H9 (cell line): ENCODE measurements at regions not wholly inside any gene's neighbourhood (a gene's known extent, or its start where the extent isn't known, plus 50 kb on each side); places are given as distances from the start of the nearest gene placed in this dataset.

Experiments used
- DNase-seq: peaks from one replicate; pipeline ENCODE4 v3.0.0-alpha.2; 2017
- H2AFZ ChIP-seq: one replicate; pipeline ENCODE4 v1.6.1; 2013; ENCODE audit warnings: mild to moderate bottlenecking, low read length, control low read depth, moderate library complexity
- H2AK5ac ChIP-seq: 2 replicates; pipeline ENCODE4 v1.6.1; 2013; ENCODE audit warnings: low read length, control low read depth, mixed read lengths; ENCODE audit not compliant: insufficient read length
- H2BK120ac ChIP-seq: one replicate; pipeline ENCODE4 v1.6.1; 2013; ENCODE audit warnings: low read depth, mild to moderate bottlenecking, low read length, control low read depth, inconsistent platforms; ENCODE audit not compliant: poor library complexity, severe bottlenecking
- H2BK12ac ChIP-seq: 2 replicates; pipeline ENCODE4 v1.6.1; 2013; ENCODE audit warnings: low read length, control low read depth, mixed read lengths, low read depth; ENCODE audit not compliant: insufficient read length
- H2BK15ac ChIP-seq: 2 replicates; pipeline ENCODE4 v1.6.1; 2013; ENCODE audit warnings: low read depth, low read length, control low read depth
- H2BK20ac ChIP-seq: one replicate; pipeline ENCODE4 v1.6.1; 2013; ENCODE audit warnings: low read depth, mild to moderate bottlenecking, low read length, control low read depth, inconsistent platforms; ENCODE audit not compliant: poor library complexity, severe bottlenecking
- H2BK5ac ChIP-seq: 2 replicates; pipeline ENCODE4 v1.6.1; 2013; ENCODE audit warnings: low read length, control low read depth, mixed read lengths; ENCODE audit not compliant: insufficient read length
- H3K14ac ChIP-seq: 2 replicates; pipeline ENCODE4 v1.6.1; 2013; ENCODE audit warnings: low read length, control low read depth; ENCODE audit not compliant: insufficient read depth
- H3K18ac ChIP-seq: 2 replicates; pipeline ENCODE4 v1.6.1; 2013; ENCODE audit warnings: low read depth, mild to moderate bottlenecking, mixed read lengths, low read length, control low read depth; ENCODE audit not compliant: insufficient read length
- H3K23ac ChIP-seq: 2 replicates; pipeline ENCODE4 v1.6.1; 2013; ENCODE audit warnings: low read length, control low read depth, mixed read lengths, low read depth; ENCODE audit not compliant: insufficient read length
- H3K23me2 ChIP-seq: 2 replicates; pipeline ENCODE4 v1.6.1; 2013; ENCODE audit warnings: low read depth, mild to moderate bottlenecking, mixed read lengths, low read length, control low read depth; ENCODE audit not compliant: insufficient read length, poor library complexity, severe bottlenecking
- H3K27ac ChIP-seq: 2 replicates; pipeline ENCODE4 v1.5.1; 2013; ENCODE audit warnings: low read length, control low read depth, mixed read lengths, low read depth; ENCODE audit not compliant: insufficient read length
- H3K27me3 ChIP-seq: 2 replicates; pipeline ENCODE4 v1.6.1; 2013; ENCODE audit warnings: low read length, control low read depth, inconsistent platforms; ENCODE audit not compliant: insufficient read depth
- H3K4ac ChIP-seq: 2 replicates; pipeline ENCODE4 v1.6.1; 2013; ENCODE audit warnings: low read depth, mild to moderate bottlenecking, control low read depth, inconsistent platforms, low read length, moderate library complexity
- H3K4me1 ChIP-seq: 2 replicates; pipeline ENCODE4 v1.6.1; 2013; ENCODE audit warnings: low read length, control low read depth, inconsistent platforms; ENCODE audit not compliant: insufficient read depth
- H3K4me2 ChIP-seq: 2 replicates; pipeline ENCODE4 v1.6.1; 2013; ENCODE audit warnings: low read length, control low read depth, mixed read lengths; ENCODE audit not compliant: insufficient read length, insufficient read depth
- H3K56ac ChIP-seq: 2 replicates; pipeline ENCODE4 v1.6.1; 2013; ENCODE audit warnings: low read depth, mild to moderate bottlenecking, mixed read lengths, low read length, control low read depth; ENCODE audit not compliant: insufficient read length
- H3K79me1 ChIP-seq: 2 replicates; pipeline ENCODE4 v1.6.1; 2013; ENCODE audit warnings: low read depth, mild to moderate bottlenecking, moderate library complexity, low read length, control low read depth, inconsistent platforms; ENCODE audit not compliant: insufficient read depth, poor library complexity, severe bottlenecking
- H3K79me2 ChIP-seq: 2 replicates; pipeline ENCODE4 v1.6.1; 2013; ENCODE audit warnings: low read length, control low read depth, inconsistent platforms; ENCODE audit not compliant: insufficient read depth
- H3K9ac ChIP-seq: 2 replicates; pipeline ENCODE4 v1.6.1; 2013; ENCODE audit warnings: low read length, control low read depth, mixed read lengths; ENCODE audit not compliant: insufficient read length; ENCODE audit errors: extremely low read depth
- H3K9me3 ChIP-seq: one replicate; pipeline ENCODE4 v1.6.1; 2013; ENCODE audit warnings: low read depth, low read length, inconsistent platforms; ENCODE audit not compliant: control insufficient read depth
- H3T11ph ChIP-seq: one replicate; pipeline ENCODE4 v1.6.1; 2013; ENCODE audit warnings: mild to moderate bottlenecking, low read length, control low read depth, inconsistent platforms
- H4K20me1 ChIP-seq: one replicate; pipeline ENCODE4 v1.6.1; 2013; ENCODE audit not compliant: control insufficient read depth, insufficient read length, insufficient read depth
- H4K5ac ChIP-seq: 2 replicates; pipeline ENCODE4 v1.6.1; 2013; ENCODE audit warnings: low read depth, mild to moderate bottlenecking, mixed read lengths, low read length, control low read depth; ENCODE audit not compliant: insufficient read length
- H4K8ac ChIP-seq: replicated peaks from 2 replicates; pipeline ENCODE4 v1.6.1; 2013; ENCODE audit warnings: low read length, control low read depth, mixed read lengths, low read depth; ENCODE audit not compliant: insufficient read length
- H4K91ac ChIP-seq: 2 replicates; pipeline ENCODE4 v1.6.1; 2013; ENCODE audit warnings: low read depth, mild to moderate bottlenecking, moderate library complexity, mixed read lengths, low read length, control low read depth; ENCODE audit not compliant: insufficient read length
- H3K27ac Mint-ChIP-seq, 3 experiments: 2 replicates in 2 of 3; 3 replicates in 1 of 3; pipeline ENCODE4 v1.8.0; 2020 to 2021; ENCODE audit warnings: mixed read lengths in 3 of 3, mild to moderate bottlenecking in 1 of 3, moderate library complexity in 1 of 3
- H3K27me3 Mint-ChIP-seq: 2 replicates; pipeline ENCODE4 v1.8.0; 2021; ENCODE audit warnings: low read depth, mild to moderate bottlenecking, moderate library complexity, mixed read lengths
- H3K36me3 Mint-ChIP-seq, 3 experiments: 2 replicates in 2 of 3; 3 replicates in 1 of 3; pipeline ENCODE4 v1.8.0; 2020 to 2021; ENCODE audit warnings: low read depth in 3 of 3, mixed read lengths in 3 of 3; ENCODE audit not compliant: insufficient read depth in 1 of 3
- H3K4me1 Mint-ChIP-seq, 2 experiments: 2 replicates each; pipeline ENCODE4 v1.8.0; 2020; ENCODE audit warnings: mixed read lengths in 2 of 2
- H3K4me3 Mint-ChIP-seq, 2 experiments: 2 replicates in 1 of 2; 3 replicates in 1 of 2; pipeline ENCODE4 v1.8.0; 2020 to 2021; ENCODE audit warnings: mild to moderate bottlenecking in 2 of 2, mixed read lengths in 2 of 2, moderate library complexity in 1 of 2
- H3K9me3 Mint-ChIP-seq, 2 experiments: 2 replicates in 1 of 2; 3 replicates in 1 of 2; pipeline ENCODE4 v1.8.0; 2020; ENCODE audit warnings: mild to moderate bottlenecking in 2 of 2, mixed read lengths in 2 of 2, moderate library complexity in 1 of 2
- CTCF ChIP-seq: fragments of 200-600 bp; sonication (generic); conservative IDR thresholded peaks from 3 replicates; pipeline ENCODE4 v1.8.0; 2021; ENCODE audit warnings: antibody characterized with exemption, mild to moderate bottlenecking
- WGBS: extraction: QIAGEN DNeasy Blood & Tissue Kit; methylation state at CpG from one replicate; pipeline ENCODE4 v1.1.7; 2013; ENCODE audit warnings: missing lambda C conversion rate, low lambda C conversion rate, mixed read lengths; ENCODE audit not compliant: insufficient read length; ENCODE audit errors: extremely low coverage; 5-methylcytosine and 5-hydroxymethylcytosine counted together

GRCh38 chr3:106758459-106758858, 618.8 kb upstream of the CCDC54 start:
- Histone ChIP-seq H3K27me3 (no peaks in the 10 kb centered on the region), H2AFZ (no peak overlapping the region), H2AK5ac (no peak overlapping the region), H2BK120ac (no peak overlapping the region), H3K27ac (no peak overlapping the region), H3K18ac (no peak overlapping the region), H3K79me2 (no peaks in the 10 kb centered on the region), H3K79me1 (no peaks in the 10 kb centered on the region), H4K5ac (no peak overlapping the region), H2BK20ac (no peak overlapping the region), H2BK15ac (no peak overlapping the region), H3K56ac (no peak overlapping the region), H2BK5ac (no peak overlapping the region), H3K9ac (no peak overlapping the region), H3K14ac (no peak overlapping the region), H3K9me3 (no peaks in the 10 kb centered on the region), H3T11ph (no peak overlapping the region), H4K20me1 (no peaks in the 10 kb centered on the region), H3K4ac (no peak overlapping the region), H4K8ac (no peak overlapping the region), H3K23ac (no peak overlapping the region), H2BK12ac (no peak overlapping the region), H4K91ac (no peak overlapping the region), H3K23me2 (no peaks in the 10 kb centered on the region), H3K4me1 (no peaks in the 10 kb centered on the region), H3K4me2 (no peak overlapping the region)
- no peak overlapping the region for H3K4me3 Mint-ChIP-seq
- no CpG with 5 or more reads among the region's 2 CpGs for WGBS
- H3K9me3 Mint-ChIP-seq, result peaks cover 17 to 27% of the 10 kb centered on the region in 2 experiments
- TF ChIP-seq CTCF, result no peak
- no peaks in the 10 kb centered on the region for H3K27me3 Mint-ChIP-seq
- DNase-seq, result no peak
- H3K36me3 Mint-ChIP-seq, result peaks cover 6 to 27% (median 12%) of the 10 kb centered on the region in 3 experiments
- no peaks in the 10 kb centered on the region for H3K4me1 Mint-ChIP-seq
- no peak overlapping the region for H3K27ac Mint-ChIP-seq
